ENCODE measurements at regions not wholly inside any gene's neighbourhood (a gene's known extent, or its start where the extent isn't known, plus 50 kb on each side); places are given as distances from the start of the nearest gene placed in this dataset.

DNA sequence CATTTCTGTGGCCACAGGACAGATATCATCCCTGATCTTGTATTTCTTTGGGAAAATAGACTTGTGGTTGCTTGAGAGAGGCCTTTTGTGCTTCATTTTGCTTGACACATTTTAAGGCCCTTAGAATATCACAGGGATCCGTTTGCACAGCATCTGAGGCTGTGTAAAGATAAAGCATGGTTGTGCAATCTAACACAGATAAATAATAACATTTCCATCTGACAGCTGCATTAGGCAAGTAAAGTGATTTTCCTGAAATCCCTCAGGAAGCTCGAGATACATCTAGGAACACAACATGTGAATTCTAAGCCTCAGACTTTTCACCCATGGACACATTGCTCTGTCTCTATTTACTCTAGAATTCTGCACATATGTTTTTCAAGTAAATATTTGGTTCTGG lies 212.8 kb upstream of the ADAMTSL1 start:
- TF ChIP-seq EZH2 (IDR thresholded peaks at IDR 0.05; ENCODE audit: low read length, unreplicated experiment) (no peak), EZH2phosphoT487 (IDR thresholded peaks at IDR 0.05; ENCODE audit: borderline replicate concordance, low read length) (no peak)
- TF ChIP-seq, protein P1, sequence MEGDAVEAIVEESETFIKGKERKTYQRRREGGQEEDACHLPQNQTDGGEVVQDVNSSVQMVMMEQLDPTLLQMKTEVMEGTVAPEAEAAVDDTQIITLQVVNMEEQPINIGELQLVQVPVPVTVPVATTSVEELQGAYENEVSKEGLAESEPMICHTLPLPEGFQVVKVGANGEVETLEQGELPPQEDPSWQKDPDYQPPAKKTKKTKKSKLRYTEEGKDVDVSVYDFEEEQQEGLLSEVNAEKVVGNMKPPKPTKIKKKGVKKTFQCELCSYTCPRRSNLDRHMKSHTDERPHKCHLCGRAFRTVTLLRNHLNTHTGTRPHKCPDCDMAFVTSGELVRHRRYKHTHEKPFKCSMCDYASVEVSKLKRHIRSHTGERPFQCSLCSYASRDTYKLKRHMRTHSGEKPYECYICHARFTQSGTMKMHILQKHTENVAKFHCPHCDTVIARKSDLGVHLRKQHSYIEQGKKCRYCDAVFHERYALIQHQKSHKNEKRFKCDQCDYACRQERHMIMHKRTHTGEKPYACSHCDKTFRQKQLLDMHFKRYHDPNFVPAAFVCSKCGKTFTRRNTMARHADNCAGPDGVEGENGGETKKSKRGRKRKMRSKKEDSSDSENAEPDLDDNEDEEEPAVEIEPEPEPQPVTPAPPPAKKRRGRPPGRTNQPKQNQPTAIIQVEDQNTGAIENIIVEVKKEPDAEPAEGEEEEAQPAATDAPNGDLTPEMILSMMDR (conservative IDR thresholded peaks at IDR 0.05; ENCODE audit: low read depth, low read length) = no peak
